ENCODE measurements at regions not wholly inside any gene's neighbourhood (a gene's known extent, or its start where the extent isn't known, plus 50 kb on each side); places are given as distances from the start of the nearest gene placed in this dataset.
"Not testable (repeated sequence)": the region's sequence is repeated elsewhere in the genome, so short reads cannot be mapped to it uniquely, and the experiment has no call there.

DNA sequence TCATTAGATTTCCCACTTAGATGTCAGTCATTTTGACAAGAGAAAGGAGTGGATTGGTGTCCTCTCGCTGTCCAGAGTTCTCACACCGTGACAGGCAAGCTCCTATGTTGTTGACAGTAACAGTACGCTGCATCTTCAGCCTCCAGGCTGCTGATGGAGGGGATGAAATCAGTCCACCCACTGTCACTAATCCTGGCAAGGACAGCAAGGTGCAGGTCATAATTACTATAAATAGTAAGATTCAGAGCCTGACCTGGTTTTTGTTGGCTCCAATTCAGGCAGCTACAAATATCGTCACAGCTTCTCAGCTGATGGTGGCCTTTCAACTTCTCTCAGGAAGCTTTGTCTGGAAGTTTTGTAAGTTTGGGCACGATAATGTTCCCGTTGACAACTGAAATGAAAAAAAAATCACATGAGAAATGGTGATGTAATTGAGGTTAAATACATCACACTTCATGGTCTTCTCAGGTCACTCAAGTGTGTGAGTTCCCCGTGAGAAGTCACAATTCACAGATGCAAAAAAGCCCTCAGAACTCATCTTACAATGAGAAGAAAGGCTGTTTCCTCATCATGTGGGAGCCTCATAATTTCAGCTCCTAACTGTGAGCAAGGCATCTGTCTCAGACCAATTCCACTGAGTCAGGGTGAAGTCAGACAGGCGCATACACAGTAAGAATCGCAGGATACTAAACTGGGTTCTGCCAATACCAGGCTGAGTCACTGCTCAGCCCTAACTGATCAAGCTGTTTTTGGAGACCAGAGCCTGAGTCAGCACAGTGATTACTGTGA, 516.9 kb downstream of the RPIA start:
- peak; percentile 2 for DNase-seq (ENCODE audit: insufficient read length, low spot score)
- peak; percentile 99 for FAIRE-seq

DNA sequence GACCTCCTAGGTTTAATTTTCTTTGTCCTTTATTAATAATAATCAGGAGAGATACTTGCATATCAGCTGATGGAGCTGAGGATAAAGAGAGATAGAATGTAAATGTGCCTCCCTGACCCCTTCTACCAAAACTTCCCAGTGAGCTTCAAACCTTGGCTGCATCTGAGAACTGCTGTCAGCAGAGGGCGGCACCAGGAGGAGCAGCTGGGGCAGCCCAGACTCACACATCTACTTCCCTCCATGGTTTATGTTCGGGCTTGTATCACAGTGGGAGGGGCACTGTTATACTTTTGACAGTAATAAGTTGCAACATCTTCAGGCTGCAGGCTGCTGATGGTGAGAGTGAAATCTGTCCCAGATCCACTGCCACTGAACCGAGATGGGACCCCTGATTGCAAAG, 521.7 kb downstream of the RPIA start:
- not testable (repeated sequence) for FAIRE-seq; DNase-seq (ENCODE audit: insufficient read length, low spot score)

DNA sequence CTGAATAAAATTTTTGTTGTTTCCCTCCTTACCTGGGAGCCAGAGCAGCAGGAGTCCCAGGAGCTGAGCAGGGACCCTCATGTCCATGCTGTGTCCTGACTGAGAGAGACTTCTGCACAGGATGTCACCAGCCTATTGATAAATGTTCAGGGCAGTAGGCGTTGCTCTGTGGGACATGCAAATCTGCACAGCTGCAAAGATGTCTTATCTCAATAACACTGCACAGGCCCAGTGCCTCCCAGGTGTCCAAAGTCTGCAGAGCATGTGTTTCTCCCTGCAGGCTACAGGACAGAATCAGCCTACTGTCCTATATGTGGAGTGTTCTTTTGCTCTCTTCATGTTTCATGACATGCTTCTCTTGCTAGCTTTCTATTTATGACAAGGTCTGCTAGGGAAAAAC, 522.3 kb downstream of the RPIA start:
- DNase-seq (ENCODE audit: insufficient read length, low spot score); FAIRE-seq: not testable (repeated sequence)

- not testable (repeated sequence) for FAIRE-seq; DNase-seq (ENCODE audit: insufficient read length, low spot score)
These were observed 530.0 kb downstream of the RPIA start for GRCh38 chr2:89221474-89221873.

GRCh38 chr2:89222063-89222732, 530.7 kb downstream of the RPIA start:
- not testable (repeated sequence) for DNase-seq (ENCODE audit: insufficient read length, low spot score); FAIRE-seq

- not testable (repeated sequence) for FAIRE-seq; DNase-seq (ENCODE audit: insufficient read length, low spot score)
These were observed 533.3 kb downstream of the RPIA start for GRCh38 chr2:89224803-89225202.

DNA sequence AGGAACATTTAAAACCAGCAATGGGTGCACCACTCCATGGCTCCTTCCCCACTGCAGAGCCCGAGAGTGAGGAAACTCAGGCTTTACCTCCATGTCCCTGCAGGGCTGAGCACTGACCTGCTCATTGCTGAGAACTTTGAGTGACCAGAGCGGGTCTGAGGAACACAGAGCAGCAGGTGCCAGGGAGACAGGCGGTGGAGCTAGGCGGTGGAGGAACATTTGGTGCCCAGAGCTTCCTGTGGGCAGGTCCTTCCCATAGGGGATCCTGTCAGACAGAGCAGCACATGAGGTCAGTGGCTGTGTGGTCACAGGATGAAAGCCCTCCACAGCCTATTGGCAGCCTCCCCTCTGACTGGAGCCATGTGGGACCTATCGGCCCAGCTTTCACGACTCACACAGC, 538.5 kb downstream of the RPIA start:
- not testable (repeated sequence) for DNase-seq (ENCODE audit: insufficient read length, low spot score); FAIRE-seq

GRCh38 chr2:89231241-89231640, 539.8 kb downstream of the RPIA start:
- DNase-seq (ENCODE audit: insufficient read length, low spot score); FAIRE-seq: not testable (repeated sequence)

DNA sequence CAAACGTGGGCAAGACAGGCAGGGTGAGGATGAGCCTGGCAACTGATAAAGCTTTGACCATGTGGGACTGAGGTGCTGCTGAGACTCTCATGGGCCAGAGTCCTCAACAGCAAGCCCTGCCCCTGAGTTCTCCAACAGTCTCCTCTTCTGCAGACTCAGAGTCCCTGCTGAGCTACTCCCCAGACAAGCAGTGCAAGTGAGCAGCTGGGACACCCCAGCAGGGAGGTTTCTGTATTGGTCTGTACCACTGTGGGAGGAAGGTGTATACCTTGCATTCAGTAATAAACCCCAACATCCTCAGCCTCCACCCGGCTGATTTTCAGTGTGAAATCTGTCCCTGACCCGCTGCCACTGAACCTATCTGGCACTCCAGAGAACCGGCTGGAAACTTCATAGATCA, 542.5 kb downstream of the RPIA start:
- not testable (repeated sequence) for DNase-seq (ENCODE audit: insufficient read length, low spot score); FAIRE-seq

- not testable (repeated sequence) for FAIRE-seq; DNase-seq (ENCODE audit: insufficient read length, low spot score)
These were observed 543.5 kb downstream of the RPIA start for GRCh38 chr2:89234818-89235466.

DNA sequence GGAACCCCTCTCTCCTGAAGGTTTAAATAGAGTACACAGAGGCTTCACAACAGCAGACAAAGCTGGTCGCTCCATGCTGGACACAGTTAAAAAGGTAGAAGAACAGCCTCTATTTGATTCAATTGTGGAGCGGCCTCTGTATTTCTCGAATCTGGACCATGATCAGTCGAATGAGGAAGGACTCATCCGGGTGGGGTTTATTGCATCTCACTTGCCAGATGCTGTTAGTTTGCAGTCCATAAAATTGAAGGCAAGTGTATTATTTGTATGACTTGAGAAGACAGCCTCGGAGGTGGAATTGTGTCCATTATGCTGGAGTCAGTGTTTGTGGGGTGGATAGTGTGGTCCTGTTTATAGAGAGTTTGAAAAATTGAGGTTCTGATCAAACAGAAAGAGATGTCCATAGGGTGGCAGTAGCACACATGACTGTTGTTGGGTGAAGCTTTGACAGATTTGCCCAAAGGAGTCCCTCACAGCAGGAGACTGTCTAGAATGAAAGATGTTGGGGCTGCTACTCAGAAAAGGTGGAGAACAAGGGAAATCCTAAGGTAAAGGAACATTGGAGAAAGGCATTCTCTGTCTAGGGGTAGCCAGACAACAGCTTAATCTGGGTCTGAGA, 545.5 kb downstream of the RPIA start:
- FAIRE-seq; DNase-seq (ENCODE audit: insufficient read length, low spot score): not testable (repeated sequence)

GRCh38 chr2:89237783-89238182, 546.3 kb downstream of the RPIA start:
- DNase-seq (ENCODE audit: insufficient read length, low spot score); FAIRE-seq: not testable (repeated sequence)

- not testable (repeated sequence) for DNase-seq (ENCODE audit: insufficient read length, low spot score)
- peak; percentile 89 for FAIRE-seq
These were observed 551.7 kb downstream of the RPIA start for GRCh38 chr2:89243114-89243700.

DNA sequence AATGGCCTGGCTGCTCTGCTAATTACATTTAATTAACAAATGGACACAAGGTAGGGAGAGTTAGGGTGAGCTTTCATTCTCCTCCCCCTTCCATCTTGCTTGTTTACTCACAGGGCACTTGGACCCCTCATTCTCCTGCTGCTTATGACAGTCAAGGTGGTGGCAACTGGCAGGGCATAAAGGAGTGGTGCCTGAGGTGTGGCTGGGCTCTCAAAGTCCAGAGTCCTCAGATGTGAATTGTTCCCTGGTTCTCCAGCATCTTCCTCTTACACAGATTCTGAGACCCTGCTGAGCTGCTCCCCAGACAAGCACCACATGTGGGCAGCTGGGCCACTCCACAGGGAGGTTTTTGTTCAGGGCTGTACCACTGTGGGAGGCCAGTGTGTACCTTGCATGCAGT, 552.9 kb downstream of the RPIA start:
- not testable (repeated sequence) for FAIRE-seq; DNase-seq (ENCODE audit: insufficient read length, low spot score)

DNA sequence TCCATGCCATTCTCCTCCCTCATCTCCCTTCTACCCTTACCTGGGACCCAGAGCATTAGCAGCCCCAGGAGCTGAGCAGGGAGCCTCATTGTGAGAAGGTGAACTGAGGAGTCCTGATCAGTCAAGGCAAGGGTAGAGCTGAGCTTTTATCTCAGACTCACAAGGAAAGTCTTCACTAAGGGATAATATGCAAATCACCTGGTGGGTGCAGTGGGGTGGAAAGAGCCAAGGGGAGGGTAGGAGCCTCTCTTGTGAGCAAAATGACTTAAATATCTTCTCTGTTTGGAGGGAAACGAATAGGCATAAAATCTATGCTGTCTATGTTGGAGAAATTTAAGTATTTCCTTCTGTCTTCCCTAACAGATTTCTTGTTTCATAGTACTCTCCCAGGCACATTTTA, 554.0 kb downstream of the RPIA start:
- not testable (repeated sequence) for DNase-seq (ENCODE audit: insufficient read length, low spot score); FAIRE-seq

DNA sequence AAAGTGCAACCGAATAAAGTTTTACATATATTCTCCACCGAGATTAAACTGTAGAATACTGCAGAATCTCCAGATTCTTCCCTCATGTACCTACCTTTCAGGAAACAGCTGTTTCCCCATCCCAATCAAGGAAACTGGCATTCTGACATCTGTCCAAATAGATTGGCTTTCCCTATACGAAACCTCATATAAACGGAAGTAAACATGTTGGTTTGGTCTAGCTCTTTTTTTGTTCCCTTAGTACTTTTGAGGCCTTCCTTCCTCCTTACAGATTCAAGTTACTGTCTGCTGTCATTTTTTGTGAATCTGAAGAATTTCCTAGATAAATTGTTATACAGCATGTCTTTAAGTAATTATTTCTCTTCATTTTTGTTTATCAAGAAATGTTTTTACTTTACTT, 554.6 kb downstream of the RPIA start:
- not testable (repeated sequence) for DNase-seq (ENCODE audit: insufficient read length, low spot score); FAIRE-seq

- not testable (repeated sequence) for DNase-seq (ENCODE audit: insufficient read length, low spot score); FAIRE-seq
These were observed 555.1 kb downstream of the RPIA start for GRCh38 chr2:89246620-89247019.

DNA sequence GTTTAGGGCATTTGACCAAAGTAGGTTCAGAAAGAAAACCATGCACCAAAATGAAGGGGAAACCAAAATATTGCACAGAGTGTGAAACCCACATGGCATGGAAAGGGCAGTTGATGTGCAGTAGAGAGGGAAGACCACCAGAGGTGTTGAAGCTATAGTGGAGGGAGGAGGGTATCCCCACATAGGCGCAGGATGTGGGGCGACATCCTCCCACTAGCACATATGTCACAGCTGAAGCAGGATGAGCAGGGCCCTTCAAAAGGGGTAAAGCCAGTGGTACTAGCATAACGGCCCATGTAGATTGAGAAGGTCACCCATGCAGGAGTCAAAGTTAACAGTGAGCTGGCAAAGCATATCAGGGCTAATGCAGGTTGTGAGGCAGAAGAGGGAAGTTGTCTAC, 563.5 kb downstream of the RPIA start:
- not testable (repeated sequence) for DNase-seq (ENCODE audit: insufficient read length, low spot score); FAIRE-seq

DNA sequence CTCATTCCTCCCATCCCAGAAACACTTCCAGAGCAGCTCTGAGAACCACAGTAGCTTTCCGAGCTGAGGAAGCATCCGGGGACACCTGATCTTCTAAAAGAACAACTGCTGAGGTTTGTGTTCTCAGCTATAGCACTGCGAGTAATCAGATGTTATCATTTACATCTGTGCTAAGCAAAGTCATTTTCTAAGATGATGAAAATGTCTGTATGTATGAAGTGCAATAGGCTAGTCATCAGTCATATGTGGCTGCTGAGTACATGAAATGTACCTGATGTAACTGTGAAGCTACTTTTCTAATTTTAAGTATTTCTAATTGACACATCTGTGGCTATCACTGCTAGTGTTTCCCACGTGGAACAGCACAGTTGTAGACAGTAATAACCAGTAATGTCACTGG, 582.0 kb downstream of the RPIA start:
- not testable (repeated sequence) for FAIRE-seq; DNase-seq (ENCODE audit: insufficient read length, low spot score)

GRCh38 chr2:89280536-89280935, 589.1 kb downstream of the RPIA start:
- FAIRE-seq; DNase-seq (ENCODE audit: insufficient read length, low spot score): not testable (repeated sequence)

Data from H54 (cell line).